ENCODE measurements at regions not wholly inside any gene's neighbourhood (a gene's known extent, or its start where the extent isn't known, plus 50 kb on each side); places are given as distances from the start of the nearest gene placed in this dataset.
"Not testable (repeated sequence)": the region's sequence is repeated elsewhere in the genome, so short reads cannot be mapped to it uniquely, and the experiment has no call there.

GRCh38 chr15:22180611-22181010 lies 100.3 kb downstream of the OR4M2 start:
- not testable (repeated sequence) for H3K4me3 ChIP-seq, H3K4me1 ChIP-seq, H3K36me3 ChIP-seq, H3K27me3 ChIP-seq, H3K9ac ChIP-seq, H3K9me3 ChIP-seq, H4K20me1 ChIP-seq, H3K27ac ChIP-seq, H3K4me2 ChIP-seq

- not testable (repeated sequence) for H3K4me3 ChIP-seq, H3K4me1 ChIP-seq, H4K20me1 ChIP-seq, H3K9me3 ChIP-seq, H3K27ac ChIP-seq, H3K27me3 ChIP-seq, H3K4me2 ChIP-seq, H3K9ac ChIP-seq, H3K36me3 ChIP-seq
Measured at GRCh38 chr15:22184678-22185077, 104.4 kb downstream of the OR4M2 start.

- H3K27ac ChIP-seq, H3K27me3 ChIP-seq, H3K36me3 ChIP-seq, H3K4me1 ChIP-seq, H3K4me2 ChIP-seq, H3K9ac ChIP-seq, H4K20me1 ChIP-seq, H3K9me3 ChIP-seq, H3K4me3 ChIP-seq: not testable (repeated sequence)
Measured at GRCh38 chr15:22186846-22187532, 106.7 kb downstream of the OR4M2 start.

- not testable (repeated sequence) for H3K4me2 ChIP-seq, H3K27ac ChIP-seq, H4K20me1 ChIP-seq
Measured at GRCh38 chr15:22191818-22192217, 111.5 kb downstream of the OR4M2 start.

GRCh38 chr15:22194739-22195617 lies 114.7 kb downstream of the OR4M2 start:
- not testable (repeated sequence) for H4K20me1 ChIP-seq, H3K4me3 ChIP-seq, H3K4me1 ChIP-seq, H3K9ac ChIP-seq, H3K9me3 ChIP-seq, H3K36me3 ChIP-seq, H3K27ac ChIP-seq, H3K4me2 ChIP-seq, H3K27me3 ChIP-seq

More at GRCh38 chr15:22191818-22192217, 111.5 kb downstream of the OR4M2 start:
- not testable (repeated sequence) for H3K9ac ChIP-seq, H3K9me3 ChIP-seq, H3K36me3 ChIP-seq, H3K4me3 ChIP-seq, H3K4me1 ChIP-seq, H3K27me3 ChIP-seq

- H3K9me3 ChIP-seq, H3K4me2 ChIP-seq, H3K9ac ChIP-seq, H3K4me1 ChIP-seq, H3K27me3 ChIP-seq, H3K4me3 ChIP-seq, H3K36me3 ChIP-seq, H4K20me1 ChIP-seq, H3K27ac ChIP-seq: not testable (repeated sequence)
Measured at GRCh38 chr15:22196423-22196822, 116.1 kb downstream of the OR4M2 start.

- not testable (repeated sequence) for H3K4me2 ChIP-seq, H3K4me1 ChIP-seq, H4K20me1 ChIP-seq
Measured at GRCh38 chr15:22200417-22200816, 120.1 kb downstream of the OR4M2 start.

GRCh38 chr15:22201993-22202659 lies 121.8 kb downstream of the OR4M2 start:
- not testable (repeated sequence) for H3K9ac ChIP-seq, H3K27ac ChIP-seq, H3K27me3 ChIP-seq, H4K20me1 ChIP-seq, H3K4me3 ChIP-seq, H3K36me3 ChIP-seq, H3K9me3 ChIP-seq, H3K4me1 ChIP-seq, H3K4me2 ChIP-seq

More at GRCh38 chr15:22200417-22200816, 120.1 kb downstream of the OR4M2 start:
- not testable (repeated sequence) for H3K4me3 ChIP-seq, H3K9ac ChIP-seq, H3K9me3 ChIP-seq, H3K27me3 ChIP-seq, H3K36me3 ChIP-seq, H3K27ac ChIP-seq

GRCh38 chr15:22203208-22203607 lies 122.9 kb downstream of the OR4M2 start:
- not testable (repeated sequence) for H3K27me3 ChIP-seq, H4K20me1 ChIP-seq, H3K4me2 ChIP-seq, H3K36me3 ChIP-seq, H3K9ac ChIP-seq, H3K9me3 ChIP-seq, H3K4me1 ChIP-seq, H3K4me3 ChIP-seq, H3K27ac ChIP-seq

- not testable (repeated sequence) for H3K27ac ChIP-seq, H3K4me3 ChIP-seq, H3K4me2 ChIP-seq, H3K9ac ChIP-seq, H4K20me1 ChIP-seq, H3K36me3 ChIP-seq, H3K9me3 ChIP-seq, H3K4me1 ChIP-seq, H3K27me3 ChIP-seq
Measured at GRCh38 chr15:22209086-22209485, 128.8 kb downstream of the OR4M2 start.

GRCh38 chr15:22222596-22222995 lies 142.3 kb downstream of the OR4M2 start:
- H3K36me3 ChIP-seq, H3K4me2 ChIP-seq, H3K9me3 ChIP-seq, H3K27me3 ChIP-seq, H3K27ac ChIP-seq, H4K20me1 ChIP-seq, H3K4me3 ChIP-seq, H3K9ac ChIP-seq: not testable (repeated sequence)
- peaks cover 18% of the 10 kb centered on the region for H3K4me1 ChIP-seq

All from BLaER1 (cell line).